ENCODE measurements at regions not wholly inside any gene's neighbourhood (a gene's known extent, or its start where the extent isn't known, plus 50 kb on each side); places are given as distances from the start of the nearest gene placed in this dataset.

GRCh38 chr15:69578252-69578651 is 125.6 kb downstream of the RPLP1 start:
- ChIA-PET POLR2A (no interaction called here), CTCF (no interaction called here)
- no peak for TF ChIP-seq SP1 (IDR thresholded peaks at IDR 0.05)
- TF ChIP-seq ELF4 (IDR thresholded peaks at IDR 0.05): no peak
- no peak for TF ChIP-seq FOXM1 (IDR thresholded peaks at IDR 0.05; ENCODE audit: borderline replicate concordance)
- no peak for TF ChIP-seq BHLHE40 (IDR thresholded peaks at IDR 0.05; ENCODE audit: borderline replicate concordance)
- TF ChIP-seq SUZ12 (IDR thresholded peaks at IDR 0.05): no peak
- DNase-seq (ENCODE audit: extremely low spot score): no peak

GRCh38 chr15:69578787-69579583 is 126.4 kb downstream of the RPLP1 start:
- TF ChIP-seq BHLHE40 (IDR thresholded peaks at IDR 0.05; ENCODE audit: borderline replicate concordance): no peak
- TF ChIP-seq NFRKB (IDR thresholded peaks at IDR 0.05): no peak
- no peak for DNase-seq (ENCODE audit: extremely low spot score)
- ChIA-PET CTCF (no interaction called here), POLR2A (no interaction called here)

- CTCF ChIA-PET: no interaction called here
- TF ChIP-seq ZNF384 (IDR thresholded peaks at IDR 0.05): no peak
- no peak for TF ChIP-seq ELF4 (IDR thresholded peaks at IDR 0.05)
- TF ChIP-seq SP1 (IDR thresholded peaks at IDR 0.05): no peak
- DNase-seq (ENCODE audit: extremely low spot score): no peak
- POLR2A ChIA-PET: no interaction called here
Observed at GRCh38 chr15:69579950-69580618, 127.5 kb downstream of the RPLP1 start.

GRCh38 chr15:69583626-69584025 is 131.0 kb downstream of the RPLP1 start:
- CTCF ChIA-PET: no interaction called here

GRCh38 chr15:69585937-69586336 is 133.3 kb downstream of the RPLP1 start:
- CTCF ChIA-PET: no interaction called here
- DNase-seq (ENCODE audit: extremely low spot score): no peak
- TF ChIP-seq HDGF (IDR thresholded peaks at IDR 0.05; ENCODE audit: borderline replicate concordance) (no peak), ZNF384 (IDR thresholded peaks at IDR 0.05) (no peak), BHLHE40 (IDR thresholded peaks at IDR 0.05; ENCODE audit: borderline replicate concordance) (no peak), CTBP1 (IDR thresholded peaks at IDR 0.05; ENCODE audit: borderline replicate concordance) (no peak), FOXM1 (IDR thresholded peaks at IDR 0.05; ENCODE audit: borderline replicate concordance) (no peak), PKNOX1 (IDR thresholded peaks at IDR 0.05) (no peak), ELF4 (IDR thresholded peaks at IDR 0.05) (no peak), LEF1 (IDR thresholded peaks at IDR 0.05; ENCODE audit: borderline replicate concordance) (no peak), FOXA1 (IDR thresholded peaks at IDR 0.05) (no peak), SUZ12 (IDR thresholded peaks at IDR 0.05) (no peak), SP1 (IDR thresholded peaks at IDR 0.05) (no peak), ARNT (IDR thresholded peaks at IDR 0.05) (no peak)
- POLR2A ChIA-PET: no interaction called here

More at GRCh38 chr15:69583626-69584025, 131.0 kb downstream of the RPLP1 start:
- no peak for DNase-seq (ENCODE audit: extremely low spot score)
- POLR2A ChIA-PET: no interaction called here
- TF ChIP-seq FOXM1 (IDR thresholded peaks at IDR 0.05; ENCODE audit: borderline replicate concordance): no peak
- TF ChIP-seq PKNOX1 (IDR thresholded peaks at IDR 0.05): no peak
- TF ChIP-seq L3MBTL2 (conservative IDR thresholded peaks at IDR 0.05): no peak
- no peak for TF ChIP-seq ZNF384 (IDR thresholded peaks at IDR 0.05)
- TF ChIP-seq LEF1 (IDR thresholded peaks at IDR 0.05; ENCODE audit: borderline replicate concordance): no peak
- TF ChIP-seq FOXA1 (IDR thresholded peaks at IDR 0.05): no peak
- TF ChIP-seq NFRKB (IDR thresholded peaks at IDR 0.05): no peak
- TF ChIP-seq TARDBP (IDR thresholded peaks at IDR 0.05): no peak

- POLR2A ChIA-PET: no interaction called here
- no peak for DNase-seq (ENCODE audit: extremely low spot score)
- CTCF ChIA-PET: no interaction called here
- TF ChIP-seq NFRKB (IDR thresholded peaks at IDR 0.05) (no peak), TARDBP (IDR thresholded peaks at IDR 0.05) (no peak), ARNT (IDR thresholded peaks at IDR 0.05) (no peak)
Observed at GRCh38 chr15:69586721-69587120, 134.1 kb downstream of the RPLP1 start.

GRCh38 chr15:69587723-69588426 is 135.3 kb downstream of the RPLP1 start:
- no peak for DNase-seq (ENCODE audit: extremely low spot score)
- CTCF ChIA-PET: no interaction called here
- TF ChIP-seq ARNT (IDR thresholded peaks at IDR 0.05) (no peak), ELF4 (IDR thresholded peaks at IDR 0.05) (no peak), ZNF384 (IDR thresholded peaks at IDR 0.05) (no peak), SP1 (IDR thresholded peaks at IDR 0.05) (no peak), FOXA1 (IDR thresholded peaks at IDR 0.05) (no peak), FOXM1 (IDR thresholded peaks at IDR 0.05; ENCODE audit: borderline replicate concordance) (no peak)
- POLR2A ChIA-PET: no interaction called here

Measured in HEK293T (cell line).